Omental fat pad (tissue), 3 donors: ENCODE measurements at regions not wholly inside any gene's neighbourhood (a gene's known extent, or its start where the extent isn't known, plus 50 kb on each side); places are given as distances from the start of the nearest gene placed in this dataset.

Experiments used
- ATAC-seq: fragments of 150-250 bp; one replicate; pipeline ENCODE4 v1.9.1; 2016; ENCODE audit warnings: mild to moderate bottlenecking, moderate library complexity; ENCODE audit not compliant: low FRiP score
- DNase-seq: peaks from one replicate; pipeline ENCODE4 v3.0.0-alpha.2; 2019; ENCODE audit warnings: low spot score
- CTCF ChIP-seq, 3 donors: fragments of 450-650 bp; IDR thresholded peaks; one replicate each; pipeline ENCODE4 v1.5.1; 2016 to 2017; ENCODE audit warnings: antibody characterized with exemption in 3 of 3, mild to moderate bottlenecking in 3 of 3, moderate library complexity in 2 of 3

GRCh38 chr10:88103576-88103975 lies 240.2 kb downstream of the PTEN start:
- TF ChIP-seq CTCF (IDR thresholded peaks at IDR 0.05), result no peak
- no peak for ATAC-seq
- DNase-seq, result no peak

- no peak for DNase-seq
- ATAC-seq, result no peak
Measured at GRCh38 chr10:88104223-88104622, 240.8 kb downstream of the PTEN start.

GRCh38 chr10:88106366-88106765 lies 242.9 kb downstream of the PTEN start:
- no peak for TF ChIP-seq CTCF (IDR thresholded peaks at IDR 0.05)
- DNase-seq (no peak), ATAC-seq (peak; percentile 48)

More at GRCh38 chr10:88104223-88104622, 240.8 kb downstream of the PTEN start:
- TF ChIP-seq CTCF (IDR thresholded peaks at IDR 0.05), result no peak

DNA sequence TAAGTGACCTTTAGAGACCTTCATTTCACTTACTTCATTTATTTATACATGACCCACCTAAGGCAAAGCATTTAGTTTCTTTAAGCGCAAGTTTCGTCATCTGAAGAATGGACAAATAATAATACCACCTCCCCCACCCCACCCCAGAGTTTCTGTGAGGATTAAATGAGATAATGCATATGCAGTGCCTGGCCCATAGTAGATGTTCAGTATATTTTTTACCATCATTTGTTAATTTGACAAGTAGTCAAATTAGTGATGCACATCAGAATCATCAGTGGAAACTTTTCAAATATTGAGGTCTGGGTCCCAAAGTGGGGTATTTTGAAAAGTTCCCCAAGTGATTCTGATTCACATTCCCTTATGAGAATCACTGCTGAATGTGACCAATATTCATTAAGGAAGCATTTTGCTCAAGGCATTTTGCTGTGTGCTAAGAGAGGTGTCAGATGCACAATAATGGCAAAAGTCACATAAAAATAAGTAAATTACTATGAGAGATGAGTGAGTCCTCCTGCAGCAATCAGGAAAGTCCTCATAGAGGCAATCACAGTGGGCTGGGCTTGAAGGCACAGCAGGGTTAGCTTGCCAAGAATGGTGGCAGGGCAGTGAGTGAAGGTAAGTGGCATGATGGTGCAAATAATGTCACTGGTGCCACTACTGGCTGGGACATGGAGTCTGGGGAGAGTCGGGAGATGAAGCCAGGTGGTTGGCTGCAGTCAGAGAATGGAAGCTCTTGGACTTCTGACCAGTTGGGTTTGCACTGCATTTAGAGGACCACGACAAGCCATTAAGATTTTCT lies 244.1 kb downstream of the PTEN start:
- no peak for DNase-seq
- no peak for TF ChIP-seq CTCF (IDR thresholded peaks at IDR 0.05)
- no peak for ATAC-seq

GRCh38 chr10:88108115-88108610 lies 244.7 kb downstream of the PTEN start:
- TF ChIP-seq CTCF (IDR thresholded peaks at IDR 0.05), result no peak
- ATAC-seq, result no peak
- no peak for DNase-seq

- ATAC-seq (no peak), DNase-seq (no peak)
- TF ChIP-seq CTCF (IDR thresholded peaks at IDR 0.05), result no peak
Measured at GRCh38 chr10:88110355-88110754, 246.9 kb downstream of the PTEN start.

GRCh38 chr10:88110822-88111221 lies 247.4 kb downstream of the PTEN start:
- DNase-seq (no peak), ATAC-seq (no peak)
- TF ChIP-seq CTCF (IDR thresholded peaks at IDR 0.05), result no peak
